CD14-positive monocyte (primary cell): ENCODE measurements at regions not wholly inside any gene's neighbourhood (a gene's known extent, or its start where the extent isn't known, plus 50 kb on each side); places are given as distances from the start of the nearest gene placed in this dataset.

Experiments
- DNase-seq, 3 donors: peaks; one replicate each; pipeline ENCODE4 v3.0.0-alpha.2; 2011 to 2022
- H2AFZ ChIP-seq: 2 replicates; pipeline ENCODE4 v1.6.0; 2012; ENCODE audit warnings: mild to moderate bottlenecking, low read depth, low read length, inconsistent platforms; ENCODE audit not compliant: insufficient read depth, poor library complexity, severe bottlenecking
- H3K27ac ChIP-seq, 2 donors: 1 replicate in 1 of 2; 2 replicates in 1 of 2; pipeline ENCODE4 v1.5.1; 2012 to 2013; ENCODE audit warnings: low read length in 2 of 2, control low read depth in 1 of 2, inconsistent platforms in 1 of 2, low read depth in 1 of 2, mild to moderate bottlenecking in 1 of 2
- H3K27me3 ChIP-seq, 2 donors: one replicate each; pipeline versions ENCODE4 v1.6.0 to v1.6.1; 2011 to 2013; ENCODE audit warnings: low read length in 2 of 2; ENCODE audit not compliant: control insufficient read depth in 2 of 2, insufficient read depth in 2 of 2
- H3K36me3 ChIP-seq, 2 donors: replicated peaks in 1 of 2; 1 replicate in 1 of 2; 2 replicates in 1 of 2; pipeline versions ENCODE4 v1.5.1 to v1.6.1; 2012 to 2013; ENCODE audit warnings: low read length in 2 of 2, control low read depth in 1 of 2, inconsistent platforms in 1 of 2, mild to moderate bottlenecking in 1 of 2; ENCODE audit not compliant: insufficient read depth in 2 of 2, control insufficient read depth in 1 of 2
- H3K4me1 ChIP-seq, 2 donors: 1 replicate in 1 of 2; 2 replicates in 1 of 2; pipeline versions ENCODE4 v1.5.1 to v1.6.1; 2012 to 2013; ENCODE audit warnings: low read length in 2 of 2, control low read depth in 1 of 2, inconsistent platforms in 1 of 2, mild to moderate bottlenecking in 1 of 2, moderate library complexity in 1 of 2; ENCODE audit not compliant: insufficient read depth in 2 of 2, control insufficient read depth in 1 of 2
- H3K4me2 ChIP-seq: replicated peaks from 2 replicates; pipeline ENCODE3; 2012; ENCODE audit warnings: low read length, moderate library complexity, mild to moderate bottlenecking; ENCODE audit not compliant: poor library complexity, severe bottlenecking; ENCODE audit errors: extremely low read depth
- H3K4me3 ChIP-seq, 3 experiments: fragments of 200-600 bp in 1 of 3; sonication (generic) in 1 of 3; replicated peaks in 1 of 3; 1 replicate in 2 of 3; 2 replicates in 1 of 3; pipeline ENCODE4 v1.5.1; 2011 to 2013; ENCODE audit warnings: low read length in 3 of 3, mild to moderate bottlenecking in 3 of 3, control low read depth in 2 of 3, low read depth in 2 of 3, inconsistent platforms in 1 of 3, moderate library complexity in 1 of 3
- H3K79me2 ChIP-seq: 2 replicates; pipeline ENCODE4 v1.6.0; 2012; ENCODE audit warnings: mild to moderate bottlenecking, control low read depth, inconsistent platforms, low read length, moderate library complexity; ENCODE audit not compliant: insufficient read depth
- H3K9ac ChIP-seq: 2 replicates; pipeline ENCODE4 v1.6.0; 2017; ENCODE audit warnings: low read length, mild to moderate bottlenecking; ENCODE audit not compliant: insufficient read depth, poor library complexity, severe bottlenecking
- H3K9me3 ChIP-seq, 2 donors: replicated peaks in 1 of 2; 1 replicate in 1 of 2; 2 replicates in 1 of 2; pipeline versions ENCODE4 v1.5.1 to v1.6.1; 2012 to 2013; ENCODE audit warnings: low read length in 2 of 2, control low read depth in 1 of 2; ENCODE audit not compliant: control insufficient read depth in 1 of 2, insufficient read depth in 1 of 2
- H4K20me1 ChIP-seq: 2 replicates; pipeline ENCODE4 v1.6.0; 2012; ENCODE audit warnings: mild to moderate bottlenecking, low read length, control low read depth, moderate library complexity; ENCODE audit not compliant: insufficient read depth
- H3K27ac Mint-ChIP-seq, 7 donors: one replicate each; pipeline ENCODE4 v1.8.0; 2020; ENCODE audit warnings: mild to moderate bottlenecking in 7 of 7, mixed read lengths in 7 of 7, moderate library complexity in 6 of 7, inconsistent platforms in 2 of 7
- H3K27me3 Mint-ChIP-seq, 3 donors: one replicate each; pipeline ENCODE4 v1.8.0; 2021 to 2022; ENCODE audit warnings: low read depth in 3 of 3, mild to moderate bottlenecking in 3 of 3, mixed read lengths in 3 of 3, moderate library complexity in 3 of 3, inconsistent platforms in 1 of 3
- H3K36me3 Mint-ChIP-seq, 2 donors: one replicate each; pipeline ENCODE4 v1.8.0; 2020; ENCODE audit warnings: mixed read lengths in 2 of 2, inconsistent platforms in 1 of 2, mild to moderate bottlenecking in 1 of 2
- H3K4me1 Mint-ChIP-seq: one replicate; pipeline ENCODE4 v1.8.0; 2020; ENCODE audit warnings: mild to moderate bottlenecking, mixed read lengths
- H3K4me3 Mint-ChIP-seq, 2 donors: one replicate each; pipeline ENCODE4 v1.8.0; 2020; ENCODE audit warnings: mild to moderate bottlenecking in 2 of 2, mixed read lengths in 2 of 2, moderate library complexity in 1 of 2
- H3K9me3 Mint-ChIP-seq, 7 donors: one replicate each; pipeline ENCODE4 v1.8.0; 2020 to 2022; ENCODE audit warnings: mixed read lengths in 7 of 7, mild to moderate bottlenecking in 6 of 7, moderate library complexity in 6 of 7, inconsistent platforms in 2 of 7
- CTCF ChIP-seq: fragments of 200-600 bp; IDR thresholded peaks from one replicate; pipeline ENCODE4 v1.8.0; 2022; ENCODE audit warnings: antibody characterized with exemption, mild to moderate bottlenecking
- WGBS: methylation state at CpG from one replicate; pipeline ENCODE4 v1.1.5; 2013; ENCODE audit warnings: missing lambda C conversion rate; ENCODE audit not compliant: insufficient coverage; 5-methylcytosine and 5-hydroxymethylcytosine counted together
- intact Hi-C, 2 donors: fragments of 100-400 bp; cut with micrococcal nuclease; formaldehyde crosslinking; loops; one replicate each; pipeline versions ENCODE4 v1.15.0 to v1.15.1; 2023

GRCh38 chr11:47904808-47905207 lies 56.7 kb upstream of the NUP160 start:
- no peak for DNase-seq
- no peaks in the 10 kb centered on the region for H3K27me3 ChIP-seq
- no peaks in the 10 kb centered on the region for H3K79me2 ChIP-seq
- H3K36me3 ChIP-seq, result no peaks in the 10 kb centered on the region
- Mint-ChIP-seq H3K27ac (peak overlapping the region in 1 of 7 donors; percentile 31), H3K4me1 (peaks cover 27% of the 10 kb centered on the region), H3K36me3 (no peaks in the 10 kb centered on the region), H3K9me3 (peaks cover 0 to 3% (median 0%) of the 10 kb centered on the region in 7 donors), H3K4me3 (no peak overlapping the region), H3K27me3 (no peaks in the 10 kb centered on the region)
- H3K4me1 ChIP-seq, result peaks cover 27 to 34% of the 10 kb centered on the region in 2 donors
- no peak overlapping the region for H3K4me3 ChIP-seq
- H3K4me2 ChIP-seq, result no peak overlapping the region
- H3K9me3 ChIP-seq, result no peaks in the 10 kb centered on the region
- no peak overlapping the region for H3K9ac ChIP-seq
- 100% methylated on average over 6 of the region's 9 CpGs for WGBS
- H4K20me1 ChIP-seq, result no peaks in the 10 kb centered on the region
- intact Hi-C loops, result no loop called here
- no peak overlapping the region for H2AFZ ChIP-seq
- H3K27ac ChIP-seq, result no peak overlapping the region
- TF ChIP-seq CTCF, result no peak

DNA sequence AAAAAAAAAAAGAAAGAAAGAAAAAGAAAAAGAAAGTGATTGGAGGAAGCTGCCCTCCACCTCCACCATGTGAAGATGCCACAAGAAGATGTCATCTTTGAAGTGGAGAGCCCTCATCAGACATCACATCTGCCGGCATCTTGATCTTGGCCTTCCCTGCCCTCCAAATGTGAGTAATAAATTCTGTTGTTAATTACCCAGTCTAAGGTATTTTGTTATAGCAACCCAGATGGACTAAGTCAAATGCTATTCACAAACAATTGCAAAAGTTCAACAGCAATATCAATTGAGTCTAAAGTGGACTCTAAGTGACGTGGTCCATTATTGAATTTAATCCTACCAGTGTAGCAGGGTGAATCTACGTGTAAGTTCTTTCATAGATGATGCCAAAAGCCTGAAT lies 55.9 kb upstream of the NUP160 start:
- H3K4me3 Mint-ChIP-seq, result no peak overlapping the region
- H3K27me3 ChIP-seq, result no peaks in the 10 kb centered on the region
- peaks cover 24% of the 10 kb centered on the region for H3K4me1 Mint-ChIP-seq
- no peaks in the 10 kb centered on the region for H3K9me3 ChIP-seq
- no peaks in the 10 kb centered on the region for H3K27me3 Mint-ChIP-seq
- H4K20me1 ChIP-seq, result no peaks in the 10 kb centered on the region
- H3K36me3 Mint-ChIP-seq, result no peaks in the 10 kb centered on the region
- no peak overlapping the region for H3K9ac ChIP-seq
- peaks cover 0 to 3% (median 0%) of the 10 kb centered on the region in 7 donors for H3K9me3 Mint-ChIP-seq
- intact Hi-C loops, result no loop called here
- no peak overlapping the region for H3K4me3 ChIP-seq
- 100% methylated on average over 1 of the region's 3 CpGs for WGBS
- DNase-seq, result no peak
- H3K27ac ChIP-seq, result no peak overlapping the region
- H3K4me2 ChIP-seq, result no peak overlapping the region
- peaks cover 22 to 27% of the 10 kb centered on the region in 2 donors for H3K4me1 ChIP-seq
- H3K36me3 ChIP-seq, result no peaks in the 10 kb centered on the region
- H3K27ac Mint-ChIP-seq, result no peak overlapping the region
- H2AFZ ChIP-seq, result no peak overlapping the region
- no peaks in the 10 kb centered on the region for H3K79me2 ChIP-seq
- no peak for TF ChIP-seq CTCF
